ENCODE measurements at regions not wholly inside any gene's neighbourhood (a gene's known extent, or its start where the extent isn't known, plus 50 kb on each side); places are given as distances from the start of the nearest gene placed in this dataset.
A peak's percentile ranks its signal among the peaks of the same experiment; 100 is the strongest.
"Not testable (repeated sequence)": the region's sequence is repeated elsewhere in the genome, so short reads cannot be mapped to it uniquely, and the experiment has no call there.

DNA sequence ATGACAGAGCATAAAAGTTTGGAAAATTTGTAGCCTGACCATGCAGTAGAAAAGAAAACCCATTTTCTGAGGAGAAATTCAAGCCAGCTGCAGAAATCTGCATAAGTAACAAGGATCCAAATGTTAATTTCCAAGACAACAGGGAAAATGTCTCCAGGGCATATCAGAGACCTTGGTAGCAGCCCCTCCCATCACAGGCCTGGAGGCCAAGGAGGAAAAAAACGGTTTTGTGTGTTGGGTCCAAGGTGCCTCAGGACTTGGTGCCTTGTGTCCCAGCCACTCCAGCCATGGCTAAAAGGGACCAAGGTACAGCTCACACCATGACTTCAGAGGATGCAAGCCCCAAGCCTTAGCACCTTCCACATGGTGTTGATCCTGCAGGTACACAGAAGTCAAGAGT is 324.4 kb downstream of the ETAA1 start:
- intact Hi-C loops (cut with DNase I) = no loop called here
- no peak for DNase-seq
- no peak for ATAC-seq

DNA sequence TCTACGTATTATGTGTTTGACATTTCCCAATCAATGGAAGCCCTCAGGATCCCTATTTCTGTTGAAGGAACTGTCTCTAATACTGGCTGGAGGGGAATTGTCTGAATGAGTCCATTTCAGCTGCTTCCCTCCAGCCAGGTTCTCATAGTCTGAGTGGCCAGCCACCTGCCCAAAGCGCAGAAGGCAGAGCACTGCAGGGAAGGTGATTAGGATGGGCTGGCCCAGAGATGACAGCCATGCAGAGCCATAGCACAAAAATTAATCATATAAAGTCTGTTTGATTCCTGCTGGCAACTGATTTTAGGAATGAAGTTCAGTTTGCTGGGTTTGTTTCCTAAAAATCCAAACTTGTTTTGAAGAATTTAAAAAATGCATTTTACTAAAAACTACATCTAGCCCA is 327.1 kb downstream of the ETAA1 start:
- intact Hi-C loops (cut with DNase I) = no loop called here
- ATAC-seq (no peak), DNase-seq (no peak)

- DNase-seq (no peak), ATAC-seq (no peak)
- intact Hi-C loops (cut with DNase I) = no loop called here
Observed at GRCh38 chr2:67725731-67726130, 328.6 kb downstream of the ETAA1 start.

DNA sequence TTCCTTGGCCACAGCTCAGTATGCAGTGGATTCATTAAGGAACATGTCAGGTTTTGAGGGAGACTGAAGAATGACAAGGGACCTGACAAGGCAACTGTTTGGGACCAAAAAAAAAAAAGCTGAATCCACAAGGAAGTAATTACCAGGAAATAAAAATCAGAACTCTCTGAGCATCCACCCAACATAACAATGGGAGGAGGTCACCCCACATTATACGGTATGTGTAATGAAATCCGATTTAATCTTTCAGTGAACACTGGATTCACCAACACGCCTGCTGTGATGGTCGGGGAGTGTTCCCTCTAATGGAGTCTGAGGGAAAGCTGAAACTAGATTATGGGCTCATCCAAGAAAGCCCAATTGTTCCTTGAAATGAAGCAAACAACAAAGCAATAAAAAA is 329.3 kb downstream of the ETAA1 start:
- DNase-seq = no peak
- ATAC-seq = no peak
- intact Hi-C loops (cut with DNase I) = no loop called here

DNA sequence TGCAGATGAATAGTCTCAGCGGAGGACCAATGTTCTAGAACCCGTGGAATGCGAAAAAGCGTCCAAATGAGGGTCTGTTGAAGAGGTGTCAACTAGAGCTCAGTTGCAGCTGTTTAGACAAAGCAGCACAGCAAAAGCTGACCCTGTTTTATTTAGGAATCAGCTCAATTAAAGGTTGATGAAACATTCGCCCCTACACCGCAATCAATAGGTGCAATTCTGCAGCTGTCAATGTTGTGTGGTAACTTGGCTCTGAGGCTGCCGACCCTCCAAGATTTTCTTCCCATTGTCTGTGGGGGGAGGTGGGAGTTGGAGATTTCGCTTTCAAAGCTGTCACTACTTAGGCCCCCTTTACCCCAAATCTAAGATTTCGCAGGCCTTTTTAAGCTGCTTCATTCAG is 330.0 kb downstream of the ETAA1 start:
- no peak for ATAC-seq
- intact Hi-C loops (cut with DNase I) = no loop called here

GRCh38 chr2:67727623-67728022 is 330.5 kb downstream of the ETAA1 start:
- no peak for ATAC-seq
- no peak for DNase-seq
- intact Hi-C loops (cut with DNase I) = no loop called here

More for the DNA sequence above, 330.0 kb downstream of the ETAA1 start:
- no peak for DNase-seq

- no peak for ATAC-seq
- DNase-seq = no peak
- intact Hi-C loops (cut with DNase I) = no loop called here
Observed at GRCh38 chr2:67729474-67729873, 332.3 kb downstream of the ETAA1 start.

DNA sequence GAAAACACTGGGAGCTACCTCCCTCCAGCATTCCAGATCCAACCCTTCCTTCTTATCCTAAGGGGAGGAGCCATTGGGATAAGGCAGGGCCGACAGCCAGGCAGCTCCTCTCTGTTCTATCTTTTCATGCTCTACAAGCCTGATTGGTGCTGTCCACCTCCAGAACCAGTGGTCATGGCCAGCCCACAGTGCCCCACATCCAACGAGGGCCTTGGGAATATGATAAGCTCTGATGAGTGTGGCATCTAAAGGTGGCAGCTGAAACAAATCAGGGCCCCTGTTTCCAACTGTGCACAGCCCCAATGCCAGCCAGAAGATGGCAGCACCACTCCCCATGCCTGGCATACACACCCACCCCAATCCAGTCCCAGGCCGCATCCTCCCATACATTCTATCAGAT is 329.3 kb downstream of the C1D start:
- ATAC-seq (peak; percentile 50 to 56), DNase-seq (peak; percentile 25)
- intact Hi-C loops (cut with DNase I) = no loop called here

DNA sequence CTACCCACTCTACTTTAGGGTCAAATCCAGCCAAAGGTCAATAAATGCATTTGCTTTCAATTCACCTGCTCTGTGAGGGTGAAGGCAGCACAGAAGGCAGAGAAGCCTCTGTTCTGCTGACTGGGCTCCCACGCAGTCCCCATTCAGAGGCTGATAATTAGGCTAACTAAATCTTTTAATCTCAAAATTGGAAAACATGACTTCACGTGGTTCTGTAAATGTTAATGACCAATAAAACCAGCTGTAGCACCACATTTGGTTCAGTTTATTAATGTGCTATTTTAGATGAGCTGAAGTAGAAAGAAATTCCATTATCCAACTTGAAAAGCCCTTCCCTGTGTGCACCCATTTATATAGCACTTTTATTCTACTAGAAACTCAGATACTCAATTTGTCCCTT is 310.6 kb downstream of the C1D start:
- intact Hi-C loops (cut with DNase I) = no loop called here
- DNase-seq (no peak), ATAC-seq (no peak)

DNA sequence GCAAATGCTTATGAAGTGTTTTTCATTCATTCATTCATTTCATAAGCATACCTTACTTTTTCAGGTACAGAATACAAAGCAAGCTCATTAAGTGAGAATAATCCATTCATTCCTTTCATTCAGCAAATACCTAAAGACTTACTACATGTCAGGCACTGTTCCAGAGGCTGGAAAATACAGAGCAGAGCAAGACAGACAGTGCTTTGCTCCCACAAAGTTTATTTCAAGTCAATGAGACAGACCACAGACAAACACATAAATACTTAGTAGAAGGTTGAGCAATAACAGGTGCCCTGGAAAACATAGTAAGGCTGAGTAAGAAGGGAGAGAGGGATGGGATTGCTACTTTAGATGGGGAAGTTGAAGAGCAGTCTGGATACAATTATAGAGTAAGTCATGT is 309.8 kb downstream of the C1D start:
- peak in 1 of 2 donors; percentile 75 for ATAC-seq
- intact Hi-C loops (cut with DNase I) = no loop called here
- DNase-seq = no peak

GRCh38 chr2:67755156-67755882 is 307.5 kb downstream of the C1D start:
- DNase-seq (no peak), ATAC-seq (no peak)
- intact Hi-C loops (cut with DNase I) = no loop called here

- ATAC-seq (no peak), DNase-seq (no peak)
- intact Hi-C loops (cut with DNase I) = no loop called here
Observed at GRCh38 chr2:67760995-67761394, 301.8 kb downstream of the C1D start.

GRCh38 chr2:67771380-67771779 is 291.4 kb downstream of the C1D start:
- no peak for DNase-seq
- intact Hi-C loops (cut with DNase I) = no loop called here
- ATAC-seq = no peak

DNA sequence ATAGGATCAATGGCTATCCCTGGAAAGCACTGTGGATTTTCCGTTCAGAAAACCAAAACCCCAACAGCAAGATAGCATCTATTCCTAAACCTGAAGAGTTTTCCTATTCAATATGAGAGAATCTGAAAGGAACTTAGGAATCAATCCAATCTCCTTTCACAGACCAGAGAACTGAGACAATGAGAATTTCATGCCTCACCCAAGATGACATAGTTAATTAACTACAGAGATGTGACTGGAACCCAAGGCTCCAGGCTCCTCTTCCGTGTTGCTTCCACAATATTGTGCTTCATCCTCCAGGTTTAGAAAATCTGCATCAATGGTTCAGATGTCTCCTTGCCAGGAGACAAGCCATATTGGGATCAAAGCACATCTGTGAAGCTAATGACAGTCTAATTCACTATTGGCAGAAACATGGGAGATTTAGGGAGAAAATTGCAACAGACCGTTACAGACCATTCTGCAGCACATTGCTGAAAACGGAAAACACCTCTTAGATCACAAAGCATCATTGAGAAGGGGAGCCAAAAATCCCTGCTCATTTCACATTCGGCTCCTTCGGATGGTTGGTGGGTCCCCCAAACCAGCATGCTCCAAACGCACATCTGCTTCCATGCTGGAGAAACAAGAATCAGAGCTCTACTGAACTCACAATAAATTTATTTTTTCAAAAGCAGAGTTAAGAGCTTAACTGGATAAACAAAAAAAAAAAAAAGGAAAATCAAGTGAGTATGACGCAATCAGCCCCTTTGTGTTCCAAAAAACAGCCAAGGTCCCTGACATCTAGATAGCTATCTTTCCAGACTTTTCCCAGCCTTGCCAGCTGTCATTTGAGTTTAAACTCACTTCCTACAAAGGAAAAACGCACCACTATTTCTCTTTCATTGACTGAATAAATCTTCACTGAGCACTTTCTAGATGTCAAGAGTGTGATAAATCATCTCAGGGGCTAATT is 290.3 kb downstream of the C1D start:
- no peak for ATAC-seq
- intact Hi-C loops (cut with DNase I) = no loop called here
- no peak for DNase-seq

- no peak for ATAC-seq
- intact Hi-C loops (cut with DNase I) = no loop called here
Observed at GRCh38 chr2:67773851-67774250, 289.0 kb downstream of the C1D start.

GRCh38 chr2:67776276-67776675 is 286.5 kb downstream of the C1D start:
- no peak for ATAC-seq
- intact Hi-C loops (cut with DNase I) = no loop called here
- DNase-seq = no peak

More at GRCh38 chr2:67773851-67774250, 289.0 kb downstream of the C1D start:
- no peak for DNase-seq

GRCh38 chr2:67777010-67777409 is 285.8 kb downstream of the C1D start:
- no peak for DNase-seq
- ATAC-seq = no peak
- intact Hi-C loops (cut with DNase I) = no loop called here

- ATAC-seq (no peak), DNase-seq (no peak)
- intact Hi-C loops (cut with DNase I) = no loop called here
Observed at GRCh38 chr2:67777836-67778429, 284.9 kb downstream of the C1D start.

- intact Hi-C loops (cut with DNase I); ATAC-seq; DNase-seq: not testable (repeated sequence)
Observed at GRCh38 chr2:67780841-67781240, 282.0 kb downstream of the C1D start.

DNA sequence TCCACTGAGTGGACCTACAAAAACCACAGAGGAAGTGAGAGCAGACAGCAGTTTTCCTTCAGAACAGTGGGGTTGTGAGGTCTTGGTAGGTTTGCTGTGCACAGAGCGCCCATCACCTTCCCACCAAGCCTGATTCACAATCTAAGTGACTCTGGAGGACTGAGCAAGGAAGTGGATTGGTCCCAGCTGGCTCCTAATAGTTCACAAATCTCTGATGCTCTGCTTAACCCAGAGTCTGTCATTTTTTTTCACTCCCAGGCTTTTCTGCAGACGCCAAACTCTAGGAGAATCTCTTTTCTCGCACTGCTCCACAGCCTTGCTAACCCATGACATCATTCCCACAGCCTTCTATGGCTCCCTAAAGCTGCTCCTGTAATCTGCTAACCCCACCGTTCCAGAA is 280.4 kb downstream of the C1D start:
- ATAC-seq (peak in 1 of 2 donors; percentile 86), DNase-seq (no peak)
- intact Hi-C loops (cut with DNase I) = no loop called here

All from left cardiac atrium (tissue), 4 donors.